IPS DF 6.9 (cell line): ENCODE measurements at regions not wholly inside any gene's neighbourhood (a gene's known extent, or its start where the extent isn't known, plus 50 kb on each side); places are given as distances from the start of the nearest gene placed in this dataset.
"Not testable (repeated sequence)": the region's sequence is repeated elsewhere in the genome, so short reads cannot be mapped to it uniquely, and the experiment has no call there.

Source experiments
- DNase-seq: peaks from one replicate; pipeline ENCODE4 v3.0.0-alpha.2; 2013; ENCODE audit warnings: low read depth, low spot score
- H3K27ac ChIP-seq: one replicate; pipeline ENCODE4 v1.5.1; 2013; ENCODE audit warnings: low read length, control low read depth
- H3K27me3 ChIP-seq: 2 replicates; pipeline ENCODE4 v1.6.1; 2013; ENCODE audit warnings: mild to moderate bottlenecking, low read length; ENCODE audit not compliant: control insufficient read depth, insufficient read depth
- H3K36me3 ChIP-seq: 2 replicates; pipeline ENCODE4 v1.6.1; 2013; ENCODE audit warnings: low read length; ENCODE audit not compliant: control insufficient read depth, insufficient read depth
- H3K4me1 ChIP-seq: 2 replicates; pipeline ENCODE4 v1.6.1; 2013; ENCODE audit warnings: low read length; ENCODE audit not compliant: control insufficient read depth, insufficient read depth
- H3K4me3 ChIP-seq: 2 replicates; pipeline ENCODE4 v1.5.1; 2013; ENCODE audit warnings: mild to moderate bottlenecking, low read length
- H3K9me3 ChIP-seq: 2 replicates; pipeline ENCODE4 v1.6.1; 2013; ENCODE audit warnings: low read length, inconsistent platforms; ENCODE audit not compliant: control insufficient read depth, insufficient read depth
- whole genome bisulfite sequencing: extraction: QIAGEN DNeasy Blood & Tissue Kit; methylation state at CpG from one replicate; pipeline ENCODE4 v1.1.7; 2013; ENCODE audit warnings: mixed read lengths, missing lambda C conversion rate; ENCODE audit not compliant: insufficient read length, insufficient coverage; 5-methylcytosine and 5-hydroxymethylcytosine counted together

- no CpG with 5 or more reads among the region's 5 CpGs for WGBS
These were observed 216.8 kb upstream of the CXADR start for GRCh38 chr21:17295997-17296396.

GRCh38 chr21:17299576-17299975, 213.3 kb upstream of the CXADR start:
- not testable (repeated sequence) for H3K27ac ChIP-seq, H3K27me3 ChIP-seq, H3K36me3 ChIP-seq, H3K4me1 ChIP-seq, DNase-seq, H3K4me3 ChIP-seq, H3K9me3 ChIP-seq
- no CpG with 5 or more reads among the region's 1 CpG for WGBS

More at GRCh38 chr21:17295997-17296396, 216.8 kb upstream of the CXADR start:
- Histone ChIP-seq H3K4me1 (no peaks in the 10 kb centered on the region), H3K9me3 (peaks cover 2% of the 10 kb centered on the region; the same call in 1 of the 2 replicates), H3K27ac (no peak overlapping the region), H3K4me3 (no peak overlapping the region), H3K27me3 (no peaks in the 10 kb centered on the region), H3K36me3 (no peaks in the 10 kb centered on the region)
- DNase-seq, result no peak

- H3K9me3 ChIP-seq, DNase-seq, H3K4me1 ChIP-seq, H3K27ac ChIP-seq, H3K36me3 ChIP-seq, H3K27me3 ChIP-seq, H3K4me3 ChIP-seq: not testable (repeated sequence)
- WGBS, result no CpG with 5 or more reads among the region's 9 CpGs
These were observed 185.1 kb upstream of the CXADR start for GRCh38 chr21:17327715-17328114.

- Histone ChIP-seq H3K36me3 (no peaks in the 10 kb centered on the region), H3K27ac (no peak overlapping the region), H3K4me3 (no peak overlapping the region), H3K4me1 (no peaks in the 10 kb centered on the region), H3K27me3 (no peaks in the 10 kb centered on the region), H3K9me3 (no peaks in the 10 kb centered on the region)
- WGBS, result no CpG with 5 or more reads among the region's 3 CpGs
- DNase-seq, result no peak
These were observed 178.4 kb upstream of the CXADR start for GRCh38 chr21:17334484-17334883.

GRCh38 chr21:17340081-17340480, 172.8 kb upstream of the CXADR start:
- Histone ChIP-seq H3K4me3 (no peak overlapping the region), H3K36me3 (no peaks in the 10 kb centered on the region), H3K27me3 (no peaks in the 10 kb centered on the region), H3K9me3 (no peaks in the 10 kb centered on the region), H3K27ac (no peak overlapping the region), H3K4me1 (no peaks in the 10 kb centered on the region)
- DNase-seq, result no peak
- no CpG with 5 or more reads among the region's 3 CpGs for WGBS

GRCh38 chr21:17343055-17343454, 169.8 kb upstream of the CXADR start:
- peak; percentile 16 for DNase-seq
- H3K36me3 ChIP-seq, result no peaks in the 10 kb centered on the region
- H3K9me3 ChIP-seq, result no peaks in the 10 kb centered on the region
- no peak overlapping the region for H3K27ac ChIP-seq
- no peaks in the 10 kb centered on the region for H3K4me1 ChIP-seq
- no peak overlapping the region for H3K4me3 ChIP-seq
- no peaks in the 10 kb centered on the region for H3K27me3 ChIP-seq
- no CpG with 5 or more reads among the region's 2 CpGs for WGBS

GRCh38 chr21:17348357-17348756, 164.5 kb upstream of the CXADR start:
- no CpG with 5 or more reads among the region's 3 CpGs for WGBS
- DNase-seq, result no peak
- H3K4me3 ChIP-seq, result no peak overlapping the region
- no peaks in the 10 kb centered on the region for H3K4me1 ChIP-seq
- no peak overlapping the region for H3K27ac ChIP-seq
- no peaks in the 10 kb centered on the region for H3K36me3 ChIP-seq
- no peaks in the 10 kb centered on the region for H3K27me3 ChIP-seq
- no peaks in the 10 kb centered on the region for H3K9me3 ChIP-seq

GRCh38 chr21:17348849-17349248, 164.0 kb upstream of the CXADR start:
- H3K4me3 ChIP-seq, result no peak overlapping the region
- no peak for DNase-seq
- H3K4me1 ChIP-seq, result no peaks in the 10 kb centered on the region
- H3K27ac ChIP-seq, result no peak overlapping the region
- no peaks in the 10 kb centered on the region for H3K27me3 ChIP-seq
- no CpG with 5 or more reads among the region's 1 CpG for WGBS
- H3K36me3 ChIP-seq, result no peaks in the 10 kb centered on the region
- no peaks in the 10 kb centered on the region for H3K9me3 ChIP-seq

- no peak overlapping the region for H3K4me3 ChIP-seq
- WGBS, result no CpG with 5 or more reads among the region's 2 CpGs
- DNase-seq, result no peak
- no peaks in the 10 kb centered on the region for H3K9me3 ChIP-seq
- no peak overlapping the region for H3K27ac ChIP-seq
- H3K36me3 ChIP-seq, result no peaks in the 10 kb centered on the region
- no peaks in the 10 kb centered on the region for H3K27me3 ChIP-seq
- no peaks in the 10 kb centered on the region for H3K4me1 ChIP-seq
These were observed 161.1 kb upstream of the CXADR start for GRCh38 chr21:17351766-17352165.

- no CpG with 5 or more reads among the region's 3 CpGs for WGBS
- H3K27ac ChIP-seq, result no peak overlapping the region
- no peak for DNase-seq
- H3K27me3 ChIP-seq, result no peaks in the 10 kb centered on the region
- H3K4me1 ChIP-seq, result no peaks in the 10 kb centered on the region
- H3K36me3 ChIP-seq, result no peaks in the 10 kb centered on the region
- H3K4me3 ChIP-seq, result no peak overlapping the region
- no peaks in the 10 kb centered on the region for H3K9me3 ChIP-seq
These were observed 159.7 kb upstream of the CXADR start for GRCh38 chr21:17352996-17353655.

- Histone ChIP-seq H3K27me3 (no peaks in the 10 kb centered on the region), H3K27ac (no peak overlapping the region), H3K36me3 (no peaks in the 10 kb centered on the region), H3K4me1 (no peaks in the 10 kb centered on the region), H3K9me3 (no peaks in the 10 kb centered on the region), H3K4me3 (no peak overlapping the region)
- no CpG with 5 or more reads among the region's 2 CpGs for WGBS
- no peak for DNase-seq
These were observed 153.1 kb upstream of the CXADR start for GRCh38 chr21:17359781-17360180.
